Adrenal gland (tissue), 5 donors: ENCODE measurements at regions not wholly inside any gene's neighbourhood (a gene's known extent, or its start where the extent isn't known, plus 50 kb on each side); places are given as distances from the start of the nearest gene placed in this dataset.

Experiments
- POLR2A ChIP-seq, 2 donors: fragments of 450-650 bp; IDR thresholded peaks; one replicate each; pipeline ENCODE4 v1.6.1; 2017; ENCODE audit warnings: antibody characterized with exemption in 2 of 2, mild to moderate bottlenecking in 2 of 2, moderate library complexity in 1 of 2
- TF ChIP-seq, protein P1 (sequence below), 6 experiments: fragments of 450-650 bp in 4 of 6; fragments of 200-600 bp in 2 of 6; sonication (generic) in 1 of 6; IDR thresholded peaks; 1 replicate in 5 of 6; 2 replicates in 1 of 6; pipeline versions ENCODE4 v1.5.1 to v1.8.0; 2016 to 2021; ENCODE audit warnings: antibody characterized with exemption in 6 of 6, mild to moderate bottlenecking in 2 of 6, moderate library complexity in 1 of 6
- donor health status: DM: no; HTN: no; CAD: no.

- TF ChIP-seq POLR2A (IDR thresholded peaks at IDR 0.05), result no peak
- TF ChIP-seq, protein P1, sequence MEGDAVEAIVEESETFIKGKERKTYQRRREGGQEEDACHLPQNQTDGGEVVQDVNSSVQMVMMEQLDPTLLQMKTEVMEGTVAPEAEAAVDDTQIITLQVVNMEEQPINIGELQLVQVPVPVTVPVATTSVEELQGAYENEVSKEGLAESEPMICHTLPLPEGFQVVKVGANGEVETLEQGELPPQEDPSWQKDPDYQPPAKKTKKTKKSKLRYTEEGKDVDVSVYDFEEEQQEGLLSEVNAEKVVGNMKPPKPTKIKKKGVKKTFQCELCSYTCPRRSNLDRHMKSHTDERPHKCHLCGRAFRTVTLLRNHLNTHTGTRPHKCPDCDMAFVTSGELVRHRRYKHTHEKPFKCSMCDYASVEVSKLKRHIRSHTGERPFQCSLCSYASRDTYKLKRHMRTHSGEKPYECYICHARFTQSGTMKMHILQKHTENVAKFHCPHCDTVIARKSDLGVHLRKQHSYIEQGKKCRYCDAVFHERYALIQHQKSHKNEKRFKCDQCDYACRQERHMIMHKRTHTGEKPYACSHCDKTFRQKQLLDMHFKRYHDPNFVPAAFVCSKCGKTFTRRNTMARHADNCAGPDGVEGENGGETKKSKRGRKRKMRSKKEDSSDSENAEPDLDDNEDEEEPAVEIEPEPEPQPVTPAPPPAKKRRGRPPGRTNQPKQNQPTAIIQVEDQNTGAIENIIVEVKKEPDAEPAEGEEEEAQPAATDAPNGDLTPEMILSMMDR (IDR thresholded peaks at IDR 0.05), result no peak
Observed at GRCh38 chrX:80573275-80573674, 153.0 kb downstream of the TENT5D start.
